ENCODE measurements at regions not wholly inside any gene's neighbourhood (a gene's known extent, or its start where the extent isn't known, plus 50 kb on each side); places are given as distances from the start of the nearest gene placed in this dataset.
"Not testable (repeated sequence)": the region's sequence is repeated elsewhere in the genome, so short reads cannot be mapped to it uniquely, and the experiment has no call there.

DNA sequence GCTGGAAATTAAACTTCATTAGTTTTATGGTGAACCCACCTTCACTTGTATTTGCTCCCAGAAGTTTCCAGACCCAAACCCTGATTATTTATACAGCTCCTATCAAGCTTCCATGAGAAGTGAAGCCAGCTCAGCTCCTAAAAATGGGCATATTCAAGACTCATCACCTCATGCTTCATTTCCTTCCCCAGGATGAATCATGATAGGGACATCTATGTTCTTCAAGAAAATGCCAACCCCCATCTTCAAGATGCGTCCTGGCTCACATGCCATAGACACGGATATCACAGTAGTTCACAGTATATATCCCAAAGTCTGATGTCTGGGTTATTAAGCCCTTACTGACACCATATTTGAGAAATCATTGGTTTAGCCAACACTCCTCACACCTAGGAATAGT is 217.6 kb downstream of the NPR3 start:
- DNase-seq (ENCODE audit: low read depth) = no peak

DNA sequence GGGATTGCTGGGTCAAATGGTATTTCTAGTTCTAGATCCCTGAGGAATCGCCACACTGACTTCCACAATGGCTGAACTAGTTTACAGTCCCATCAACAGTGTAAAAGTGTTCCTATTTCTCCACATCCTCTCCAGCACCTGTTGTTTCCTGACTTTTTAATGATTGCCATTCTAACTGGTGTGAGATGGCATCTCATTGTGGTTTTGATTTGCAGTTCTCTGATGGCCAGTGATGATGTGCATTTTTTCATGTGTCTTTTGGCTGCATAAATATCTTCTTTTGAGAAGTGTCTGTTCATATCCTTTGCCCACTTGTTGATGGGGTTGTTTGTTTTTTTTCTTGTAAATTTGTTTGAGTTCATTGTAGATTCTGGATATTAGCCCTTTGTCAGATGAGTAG is 220.3 kb downstream of the NPR3 start:
- DNase-seq (ENCODE audit: low read depth) = not testable (repeated sequence)

- DNase-seq (ENCODE audit: low read depth) = peak; percentile 12
Observed at GRCh38 chr5:32932241-32932935, 221.3 kb downstream of the NPR3 start.

GRCh38 chr5:32933692-32934091 is 222.6 kb downstream of the NPR3 start:
- no peak for DNase-seq (ENCODE audit: low read depth)

GRCh38 chr5:32934529-32934928 is 223.4 kb downstream of the NPR3 start:
- DNase-seq (ENCODE audit: low read depth) = no peak

GRCh38 chr5:32935283-32935682 is 224.2 kb downstream of the NPR3 start:
- no peak for DNase-seq (ENCODE audit: low read depth)

- no peak for DNase-seq (ENCODE audit: low read depth)
Observed at GRCh38 chr5:32936329-32936728, 225.2 kb downstream of the NPR3 start.

DNA sequence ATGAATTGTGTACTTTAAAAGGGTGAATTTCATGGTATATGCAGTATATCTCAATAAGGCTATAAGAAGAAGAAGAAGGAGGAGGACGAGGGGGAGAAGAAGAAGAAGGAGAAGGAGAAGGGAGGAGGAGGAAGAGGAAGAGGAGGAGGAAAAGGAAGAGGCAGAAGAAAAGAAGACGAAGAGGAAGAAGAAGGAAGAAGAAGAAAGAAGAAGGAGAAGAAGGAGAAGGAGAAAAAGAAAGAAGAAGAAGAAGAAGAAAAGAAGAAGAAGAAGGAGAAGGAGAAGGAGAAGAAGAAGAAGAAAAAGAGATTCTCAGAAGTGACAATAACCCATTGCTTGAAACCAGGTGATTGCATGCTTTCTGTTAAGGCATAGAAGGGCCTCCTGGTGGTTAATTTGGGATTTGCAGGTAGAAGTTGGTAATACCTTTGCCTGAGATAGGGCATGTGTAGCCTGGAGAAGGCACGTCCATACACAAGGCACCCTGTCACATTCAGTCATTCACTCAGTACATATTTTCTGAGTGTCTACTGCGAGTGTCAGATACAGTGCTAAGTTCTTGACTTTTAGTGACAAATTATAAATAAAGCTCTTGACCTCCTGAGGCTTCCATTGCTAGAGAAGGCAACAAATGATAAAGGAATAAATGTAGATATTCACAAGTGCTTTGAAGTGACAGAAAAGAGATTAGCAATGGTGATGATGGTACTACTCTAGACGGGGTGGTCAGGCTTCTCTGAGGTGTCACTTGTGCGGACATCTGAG is 231.3 kb downstream of the NPR3 start:
- no peak for DNase-seq (ENCODE audit: low read depth)

DNA sequence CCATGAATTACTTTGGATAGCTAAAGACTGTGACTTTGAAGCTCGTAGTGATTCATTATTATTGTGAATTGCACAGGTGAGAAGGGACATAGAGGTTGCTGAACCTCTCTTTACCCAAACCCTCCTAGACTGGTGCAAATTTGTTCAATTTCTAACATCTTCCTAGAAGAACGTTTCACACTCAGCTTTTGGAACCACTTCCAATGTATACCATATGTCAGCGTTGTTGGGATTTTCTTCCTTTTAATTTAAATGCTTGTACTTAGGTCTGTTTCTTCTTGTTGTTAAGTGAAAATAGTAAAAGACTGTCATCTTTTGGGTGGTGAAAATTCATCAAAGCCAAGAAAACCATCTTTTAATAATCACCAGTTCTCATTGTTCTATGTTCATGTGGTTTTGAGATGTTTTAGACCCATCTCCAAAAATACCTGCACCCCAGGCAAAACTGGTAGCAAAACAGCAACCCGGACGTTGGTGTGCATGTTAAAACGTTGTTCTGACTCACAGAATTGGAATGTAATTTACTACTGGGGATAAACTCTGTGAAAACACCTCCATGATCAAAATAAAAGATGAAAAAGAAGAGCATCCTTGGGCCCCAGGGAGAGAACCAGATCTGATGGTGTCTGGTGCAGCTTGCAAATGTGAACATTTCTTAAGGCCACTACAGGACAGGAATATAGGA is 238.3 kb downstream of the NPR3 start:
- DNase-seq (ENCODE audit: low read depth) = no peak

- DNase-seq (ENCODE audit: low read depth) = no peak
Observed at GRCh38 chr5:32951003-32951402, 239.9 kb downstream of the NPR3 start.

- no peak for DNase-seq (ENCODE audit: low read depth)
Observed at GRCh38 chr5:32951878-32952277, 240.8 kb downstream of the NPR3 start.

DNA sequence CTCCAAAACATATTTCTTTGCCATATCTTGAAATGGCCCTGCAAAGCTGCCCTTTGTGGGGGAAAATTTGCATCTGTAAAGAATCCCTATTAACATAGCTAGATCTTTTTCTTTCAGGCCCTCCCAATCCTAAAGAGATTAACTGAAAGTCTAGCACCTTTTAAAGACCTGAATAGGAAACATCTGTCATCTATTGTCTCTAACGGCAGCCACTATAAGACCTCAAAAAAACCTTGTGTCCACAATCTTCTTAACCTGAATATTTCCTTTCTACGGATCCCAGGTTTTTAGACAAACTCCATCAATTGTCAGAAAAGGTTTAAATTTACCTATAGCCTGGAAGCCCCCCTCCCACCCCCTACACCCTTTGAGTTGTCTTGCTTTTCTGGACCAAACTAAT is 241.3 kb downstream of the NPR3 start:
- not testable (repeated sequence) for DNase-seq (ENCODE audit: low read depth)

DNA sequence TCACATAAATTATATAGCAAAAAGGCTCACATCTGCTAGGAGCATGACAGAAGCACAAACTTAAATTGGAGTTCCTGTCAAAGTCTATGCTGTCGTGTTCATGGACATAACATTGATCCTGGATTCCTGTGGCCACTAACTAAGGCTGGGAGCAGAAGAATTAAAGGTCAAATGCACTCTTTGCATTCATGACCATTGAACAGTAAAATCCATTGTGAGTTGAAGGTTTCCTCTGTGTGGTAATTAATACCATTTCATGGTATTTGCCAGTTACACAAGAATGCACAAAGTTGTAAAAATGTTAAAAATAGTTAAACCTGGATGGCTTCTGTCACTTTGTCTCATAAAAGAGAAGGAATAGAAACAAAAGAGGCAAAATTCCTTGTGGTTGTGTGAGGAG is 242.6 kb downstream of the NPR3 start:
- no peak for DNase-seq (ENCODE audit: low read depth)

DNA sequence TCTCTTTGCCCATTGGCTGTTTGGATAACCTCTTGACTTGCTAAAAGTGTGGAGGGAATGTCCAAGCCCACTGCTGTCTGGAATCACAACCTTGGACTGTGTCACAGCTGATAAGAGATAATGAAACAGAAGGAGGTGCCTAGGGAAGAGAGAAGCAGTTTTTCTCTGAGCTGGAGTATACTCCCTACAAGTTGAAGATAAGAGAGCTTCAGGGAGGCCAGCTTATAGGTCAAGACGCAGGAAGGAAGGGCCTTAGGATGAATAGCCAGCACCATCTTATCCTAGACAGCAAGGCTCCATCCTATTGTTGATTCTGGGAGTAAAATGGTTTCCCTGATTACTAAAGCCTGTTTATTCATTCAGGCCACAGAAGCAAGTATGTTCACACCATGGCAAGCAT is 244.7 kb downstream of the NPR3 start:
- DNase-seq (ENCODE audit: low read depth) = no peak

DNA sequence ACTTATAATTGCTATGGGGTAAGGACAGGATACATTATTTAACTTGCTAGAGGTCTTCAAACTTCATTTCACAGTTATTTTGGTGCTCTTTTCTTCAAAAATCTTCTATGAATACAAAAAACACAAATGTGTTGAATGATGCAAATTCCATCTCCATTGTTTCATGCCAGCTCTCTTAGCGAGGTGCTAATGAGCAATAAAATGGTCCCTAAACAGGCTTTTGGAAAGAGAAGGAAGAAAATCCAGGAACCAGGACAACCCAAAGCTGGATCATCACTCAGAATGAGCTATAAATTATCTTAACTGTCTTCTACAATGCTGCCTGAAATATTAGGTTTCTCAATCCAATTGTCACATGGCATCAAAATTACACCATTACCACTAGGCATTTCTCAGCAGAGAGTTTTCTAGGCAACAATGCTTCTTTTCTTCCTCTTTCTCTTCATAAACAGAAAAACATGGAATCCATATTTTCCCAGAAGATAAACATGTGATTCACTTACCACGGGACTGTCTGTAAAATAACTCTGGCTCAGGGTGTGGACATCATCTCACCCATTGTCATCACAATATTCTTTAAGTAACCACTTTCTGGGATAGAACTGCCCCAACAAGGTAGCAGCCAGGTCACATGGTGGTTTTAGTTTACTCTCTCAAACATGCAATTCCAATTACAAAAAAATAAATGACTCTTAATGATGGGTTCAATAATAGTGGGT is 249.4 kb downstream of the NPR3 start:
- DNase-seq (ENCODE audit: low read depth) = peak; percentile 9

- DNase-seq (ENCODE audit: low read depth) = no peak
Observed at GRCh38 chr5:32961059-32961415, 249.9 kb downstream of the NPR3 start.

GRCh38 chr5:32964261-32964660 is 253.1 kb downstream of the NPR3 start:
- DNase-seq (ENCODE audit: low read depth) = peak; percentile 28

DNA sequence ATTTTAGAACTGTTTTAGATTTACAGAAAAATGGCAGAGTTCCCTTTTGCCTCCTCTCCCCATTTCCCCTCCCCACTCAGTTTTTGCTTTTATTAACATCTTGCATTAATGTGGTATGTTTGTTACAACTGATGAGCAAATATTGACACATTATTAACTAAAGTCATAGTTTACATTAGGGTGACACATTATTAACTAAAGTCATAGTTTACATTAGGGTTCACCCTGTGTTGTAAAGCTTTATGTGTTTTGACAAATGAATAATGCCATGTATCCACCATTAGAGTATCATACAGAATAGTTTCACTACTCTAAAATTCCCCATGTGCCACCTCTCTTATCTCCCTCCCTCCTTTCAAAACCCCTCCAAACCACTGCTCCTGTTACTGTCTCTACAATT is 262.5 kb downstream of the NPR3 start:
- no peak for DNase-seq (ENCODE audit: low read depth)

DNA sequence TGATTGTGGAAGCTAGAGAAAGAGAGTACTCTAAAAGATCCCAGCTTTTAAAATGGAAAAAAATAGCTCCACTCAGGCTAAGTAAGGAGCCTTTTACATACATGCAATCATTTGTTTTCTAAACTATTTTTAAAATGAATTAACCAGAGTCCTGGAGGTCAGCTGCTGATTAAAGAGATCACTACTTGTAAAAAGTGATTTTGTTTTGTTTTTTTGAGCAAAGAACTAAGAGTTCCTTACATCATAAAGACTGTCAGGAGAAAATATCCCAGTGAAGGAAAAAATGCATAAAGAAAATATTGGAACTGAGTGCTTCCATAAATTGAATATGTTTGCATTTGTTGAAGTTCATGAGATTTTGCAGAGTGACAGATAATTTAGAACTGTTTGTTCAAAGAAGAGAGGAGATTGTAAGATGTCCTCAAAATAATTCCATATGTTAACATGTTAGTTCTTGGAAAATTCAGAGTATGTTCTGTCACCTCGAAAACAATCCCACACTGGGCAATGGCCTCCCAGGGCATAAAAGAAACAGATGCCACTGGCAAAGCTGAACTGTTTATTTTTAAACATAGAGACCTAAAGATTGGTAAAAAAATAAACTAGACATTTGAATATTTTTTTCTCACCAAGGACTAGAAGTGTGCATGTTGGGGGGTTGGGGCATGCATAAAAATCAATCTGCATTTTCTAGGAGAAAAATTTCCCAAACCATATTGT is 264.7 kb downstream of the NPR3 start:
- no peak for DNase-seq (ENCODE audit: low read depth)

DNA sequence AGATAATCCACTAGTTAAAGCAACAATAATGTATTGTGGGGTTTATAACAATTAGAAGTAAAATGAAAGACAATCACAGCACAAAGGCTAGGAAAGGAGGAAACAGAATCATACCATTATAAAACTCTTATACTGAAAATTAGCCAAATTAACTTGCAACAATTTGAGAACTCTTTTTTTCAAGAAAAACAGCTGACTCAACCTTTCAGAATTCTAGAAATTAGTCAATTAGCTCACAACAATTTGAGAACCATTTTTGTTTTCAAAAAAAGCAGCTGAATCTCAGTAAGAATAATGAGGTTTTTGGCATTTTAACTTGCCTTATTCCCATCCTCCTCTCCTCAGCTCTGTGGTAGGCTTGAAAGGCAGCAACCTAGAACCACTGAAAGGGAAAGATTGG is 269.9 kb downstream of the NPR3 start:
- no peak for DNase-seq (ENCODE audit: low read depth)

All from myocyte (in vitro differentiated cells).